NCI-H2196 (cell line): ENCODE measurements at regions not wholly inside any gene's neighbourhood (a gene's known extent, or its start where the extent isn't known, plus 50 kb on each side); places are given as distances from the start of the nearest gene placed in this dataset.
"Not testable (repeated sequence)": the region's sequence is repeated elsewhere in the genome, so short reads cannot be mapped to it uniquely, and the experiment has no call there.

Source experiments
- DNase-seq: peaks from one replicate; lab custom pipeline; 2025; ENCODE audit not compliant: unreplicated experiment; lab: John Stamatoyannopoulos, UW

- DNase-seq, result no peak
Measured at GRCh38 chr2:211216221-211216620, 659.8 kb downstream of the CPS1 start.

- DNase-seq, result not testable (repeated sequence)
Measured at GRCh38 chr2:211219548-211219947, 663.1 kb downstream of the CPS1 start.

GRCh38 chr2:211225784-211226183 is 669.4 kb downstream of the CPS1 start:
- no peak for DNase-seq

- no peak for DNase-seq
Measured at GRCh38 chr2:211228559-211228958, 672.2 kb downstream of the CPS1 start.

- DNase-seq, result no peak
Measured at GRCh38 chr2:211237586-211238275, 681.3 kb downstream of the CPS1 start.

- no peak for DNase-seq
Measured at GRCh38 chr2:211241891-211242290, 685.5 kb downstream of the CPS1 start.

GRCh38 chr2:211247751-211248150 is 691.4 kb downstream of the CPS1 start:
- no peak for DNase-seq

DNA sequence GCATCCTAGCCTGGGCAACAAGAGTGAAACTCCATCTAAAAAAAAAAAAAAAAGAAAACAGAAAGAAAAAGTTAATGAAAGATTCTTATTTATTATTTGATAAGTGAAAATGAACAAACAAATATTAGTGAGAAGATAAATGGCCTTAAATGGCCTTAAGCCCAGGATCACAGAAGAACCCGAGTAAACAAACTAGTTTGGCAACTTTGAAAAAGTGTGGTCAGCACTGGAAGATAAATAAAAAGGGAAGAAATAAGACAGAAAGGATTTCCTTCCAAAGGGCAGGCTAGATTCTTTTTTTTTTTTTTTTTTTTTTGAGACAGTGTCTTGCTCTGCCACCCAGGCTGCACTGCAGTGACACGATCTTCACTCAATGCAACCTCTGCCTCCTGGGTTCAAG is 692.4 kb downstream of the CPS1 start:
- peak; percentile 3 for DNase-seq

- no peak for DNase-seq
Measured at GRCh38 chr2:211251016-211251415, 694.6 kb downstream of the CPS1 start.

DNA sequence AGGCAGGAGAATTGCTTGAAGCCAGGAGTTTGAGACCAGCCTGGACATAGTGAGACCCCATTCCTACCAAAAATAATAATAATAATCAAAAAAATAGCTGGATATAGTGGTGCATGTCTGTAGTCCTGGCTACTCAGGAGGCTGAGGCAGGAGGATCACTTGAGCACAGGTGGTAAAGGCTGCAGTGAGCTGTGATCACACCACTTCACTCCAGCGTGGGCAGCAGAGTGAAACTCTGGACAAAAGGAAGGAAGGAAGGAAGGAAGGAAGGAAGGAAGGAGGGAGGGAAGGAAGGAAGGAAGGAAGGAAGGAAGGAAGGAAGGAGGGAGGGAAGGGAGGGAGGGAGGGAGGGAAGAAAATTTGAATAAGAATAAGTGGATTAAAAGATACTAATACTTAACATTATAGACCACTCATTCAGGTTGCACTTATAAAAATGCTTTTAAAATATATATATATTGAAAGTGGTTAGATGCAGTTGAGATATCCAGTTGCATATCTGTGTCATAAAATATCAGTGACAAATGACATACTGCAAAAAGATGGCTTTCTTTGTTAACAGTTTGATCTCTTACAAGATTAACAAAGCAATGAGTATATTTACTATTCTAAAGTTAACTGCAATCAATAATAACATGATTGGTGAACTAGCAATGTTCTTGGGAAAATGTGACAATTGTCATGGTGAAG is 702.4 kb downstream of the CPS1 start:
- DNase-seq, result no peak

DNA sequence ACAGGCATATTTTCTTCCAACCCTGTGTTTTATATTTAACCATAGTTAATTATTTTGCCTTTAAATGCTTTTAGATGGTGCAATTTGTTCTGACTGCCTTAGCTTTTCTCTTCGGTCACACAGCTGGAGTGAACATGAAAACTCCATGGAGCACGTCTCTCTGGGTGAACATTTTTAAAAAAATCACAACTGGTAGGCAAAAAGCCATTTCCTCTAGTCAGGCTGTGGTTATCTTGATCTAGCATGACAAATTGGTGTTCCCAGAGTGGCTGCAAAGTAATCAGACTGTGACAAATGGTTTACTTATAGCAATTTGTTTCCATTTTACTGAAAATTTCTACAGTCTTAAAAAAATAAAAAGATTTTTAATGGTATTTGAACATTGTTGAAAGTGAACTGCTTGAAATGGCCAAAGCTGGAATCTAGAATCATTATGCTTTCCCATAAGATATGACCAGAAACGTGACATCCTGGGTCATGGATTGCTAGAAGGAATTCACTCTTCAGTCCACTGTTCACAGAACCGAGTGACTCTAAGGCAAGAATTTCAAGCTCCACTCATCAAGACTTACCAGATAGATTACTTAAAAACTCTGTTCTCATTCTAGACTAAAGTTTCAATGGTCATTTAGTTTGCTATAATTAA is 703.6 kb downstream of the CPS1 start:
- DNase-seq, result no peak

- DNase-seq, result no peak
Measured at GRCh38 chr2:211270257-211270656, 713.9 kb downstream of the CPS1 start.

- DNase-seq, result no peak
Measured at GRCh38 chr2:211281430-211282073, 725.2 kb downstream of the CPS1 start.

- DNase-seq, result no peak
Measured at GRCh38 chr2:211302676-211303075, 746.3 kb downstream of the CPS1 start.

DNA sequence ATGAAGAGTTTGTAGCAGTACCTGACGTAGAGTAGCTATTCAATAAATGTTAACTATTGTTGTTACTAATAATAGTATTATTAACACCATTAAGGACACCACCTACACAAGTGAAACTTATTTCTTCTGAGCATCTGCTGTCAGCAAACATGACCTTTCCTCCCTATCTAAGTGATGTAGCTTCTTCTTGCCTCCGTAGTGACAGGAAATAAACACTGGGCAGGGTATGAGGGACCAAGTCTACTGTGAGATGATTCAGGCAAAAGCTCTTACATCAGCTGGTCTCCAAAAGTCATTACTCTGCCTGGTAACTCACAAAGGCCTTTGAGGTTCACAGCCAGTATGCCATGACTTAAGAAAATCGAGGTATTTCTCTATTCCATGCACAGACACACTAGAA is 750.5 kb downstream of the CPS1 start:
- no peak for DNase-seq
